ENCODE measurements at regions not wholly inside any gene's neighbourhood (a gene's known extent, or its start where the extent isn't known, plus 50 kb on each side); places are given as distances from the start of the nearest gene placed in this dataset.

- Histone ChIP-seq H3K9me3 (ENCODE audit: insufficient read depth, low read depth, low read length) (peaks cover 6% of the 10 kb centered on the region), H3K4me3 (ENCODE audit: insufficient read depth, low read depth, low read length) (no peak overlapping the region), H3K27ac (ENCODE audit: low read depth, low read length) (no peak overlapping the region), H2AFZ (ENCODE audit: low read depth, low read length) (no peak overlapping the region), H3K27me3 (ENCODE audit: insufficient read depth, low read length) (peaks cover 29% of the 10 kb centered on the region), H3K4me2 (ENCODE audit: low read length) (no peak overlapping the region), H4K20me1 (ENCODE audit: insufficient read depth, low read length) (no peaks in the 10 kb centered on the region), H3K79me2 (ENCODE audit: insufficient read depth, low read length) (no peaks in the 10 kb centered on the region), H3K9ac (ENCODE audit: low read length) (no peak overlapping the region), H3K36me3 (ENCODE audit: insufficient read depth, low read length) (no peaks in the 10 kb centered on the region), H3K4me1 (ENCODE audit: insufficient read depth, low read length) (no peaks in the 10 kb centered on the region)
- DNase-seq (ENCODE audit: low read depth) = no peak
- peaks cover 60% of the 10 kb centered on the region for H3K27me3 Mint-ChIP-seq (ENCODE audit: low read depth, unreplicated experiment)
- H3K4me3 Mint-ChIP-seq (ENCODE audit: unreplicated experiment) = no peak overlapping the region
- peaks cover 3% of the 10 kb centered on the region for H3K9me3 Mint-ChIP-seq (ENCODE audit: unreplicated experiment)
- no peaks in the 10 kb centered on the region for H3K4me1 Mint-ChIP-seq (ENCODE audit: low read depth, unreplicated experiment)
- TF ChIP-seq CTCF (IDR thresholded peaks at IDR 0.05; ENCODE audit: insufficient read depth, low read depth, low read length) (no peak), EZH2 (IDR thresholded peaks at IDR 0.05; ENCODE audit: insufficient read depth, low read length) (no peak)
- no peak for FAIRE-seq
- no peak overlapping the region for H3K27ac Mint-ChIP-seq (ENCODE audit: unreplicated experiment)
- no peaks in the 10 kb centered on the region for H3K36me3 Mint-ChIP-seq (ENCODE audit: low read depth, unreplicated experiment)
These were observed 90.0 kb upstream of the ZNF618 start for GRCh38 chr9:113786071-113786470.

- no peak overlapping the region for H3K4me2 ChIP-seq (ENCODE audit: low read length)
- H3K9me3 ChIP-seq (ENCODE audit: insufficient read depth, low read depth, low read length) = peaks cover 10% of the 10 kb centered on the region
- no peaks in the 10 kb centered on the region for H4K20me1 ChIP-seq (ENCODE audit: insufficient read depth, low read length)
- no peak overlapping the region for H3K27ac ChIP-seq (ENCODE audit: low read depth, low read length)
- no peaks in the 10 kb centered on the region for H3K4me1 ChIP-seq (ENCODE audit: insufficient read depth, low read length)
- no peak for FAIRE-seq
- H3K4me3 Mint-ChIP-seq (ENCODE audit: unreplicated experiment) = no peak overlapping the region
- H3K27me3 ChIP-seq (ENCODE audit: insufficient read depth, low read length) = peaks cover 33% of the 10 kb centered on the region
- no peak overlapping the region for H3K9ac ChIP-seq (ENCODE audit: low read length)
- no peak for TF ChIP-seq CTCF (IDR thresholded peaks at IDR 0.05; ENCODE audit: insufficient read depth, low read depth, low read length)
- no peak for TF ChIP-seq EZH2 (IDR thresholded peaks at IDR 0.05; ENCODE audit: insufficient read depth, low read length)
- H3K9me3 Mint-ChIP-seq (ENCODE audit: unreplicated experiment) = peaks cover 8% of the 10 kb centered on the region
- no peak overlapping the region for H3K27ac Mint-ChIP-seq (ENCODE audit: unreplicated experiment)
- no peaks in the 10 kb centered on the region for H3K36me3 Mint-ChIP-seq (ENCODE audit: low read depth, unreplicated experiment)
- no peaks in the 10 kb centered on the region for H3K36me3 ChIP-seq (ENCODE audit: insufficient read depth, low read length)
- peaks cover 59% of the 10 kb centered on the region for H3K27me3 Mint-ChIP-seq (ENCODE audit: low read depth, unreplicated experiment)
- H3K79me2 ChIP-seq (ENCODE audit: insufficient read depth, low read length) = no peaks in the 10 kb centered on the region
- no peaks in the 10 kb centered on the region for H3K4me1 Mint-ChIP-seq (ENCODE audit: low read depth, unreplicated experiment)
- DNase-seq (ENCODE audit: low read depth) = no peak
- no peak overlapping the region for H3K4me3 ChIP-seq (ENCODE audit: insufficient read depth, low read depth, low read length)
- H2AFZ ChIP-seq (ENCODE audit: low read depth, low read length) = no peak overlapping the region
These were observed 88.2 kb upstream of the ZNF618 start for GRCh38 chr9:113787871-113788270.

- H3K4me3 ChIP-seq (ENCODE audit: insufficient read depth, low read depth, low read length) = no peak overlapping the region
- peaks cover 8% of the 10 kb centered on the region for H3K9me3 Mint-ChIP-seq (ENCODE audit: unreplicated experiment)
- no peaks in the 10 kb centered on the region for H4K20me1 ChIP-seq (ENCODE audit: insufficient read depth, low read length)
- no peak for TF ChIP-seq CTCF (IDR thresholded peaks at IDR 0.05; ENCODE audit: insufficient read depth, low read depth, low read length)
- no peak for TF ChIP-seq EZH2 (IDR thresholded peaks at IDR 0.05; ENCODE audit: insufficient read depth, low read length)
- no peak overlapping the region for H3K9ac ChIP-seq (ENCODE audit: low read length)
- no peak overlapping the region for H2AFZ ChIP-seq (ENCODE audit: low read depth, low read length)
- H3K27ac ChIP-seq (ENCODE audit: low read depth, low read length) = no peak overlapping the region
- no peak overlapping the region for H3K4me2 ChIP-seq (ENCODE audit: low read length)
- H3K4me1 ChIP-seq (ENCODE audit: insufficient read depth, low read length) = no peaks in the 10 kb centered on the region
- H3K27me3 Mint-ChIP-seq (ENCODE audit: low read depth, unreplicated experiment) = peaks cover 60% of the 10 kb centered on the region
- H3K9me3 ChIP-seq (ENCODE audit: insufficient read depth, low read depth, low read length) = peaks cover 4% of the 10 kb centered on the region
- DNase-seq (ENCODE audit: low read depth) (no peak), FAIRE-seq (no peak)
- H3K36me3 ChIP-seq (ENCODE audit: insufficient read depth, low read length) = no peaks in the 10 kb centered on the region
- H3K4me1 Mint-ChIP-seq (ENCODE audit: low read depth, unreplicated experiment) = no peaks in the 10 kb centered on the region
- no peak overlapping the region for H3K27ac Mint-ChIP-seq (ENCODE audit: unreplicated experiment)
- H3K36me3 Mint-ChIP-seq (ENCODE audit: low read depth, unreplicated experiment) = no peaks in the 10 kb centered on the region
- H3K79me2 ChIP-seq (ENCODE audit: insufficient read depth, low read length) = no peaks in the 10 kb centered on the region
- no peak overlapping the region for H3K4me3 Mint-ChIP-seq (ENCODE audit: unreplicated experiment)
- peaks cover 33% of the 10 kb centered on the region for H3K27me3 ChIP-seq (ENCODE audit: insufficient read depth, low read length)
These were observed 87.3 kb upstream of the ZNF618 start for GRCh38 chr9:113788616-113789330.

Measured in astrocyte (in vitro differentiated cells and primary cell).